SH-SY5Y (cell line): ENCODE measurements at regions not wholly inside any gene's neighbourhood (a gene's known extent, or its start where the extent isn't known, plus 50 kb on each side); places are given as distances from the start of the nearest gene placed in this dataset.

Experiments
- GATA2 ChIP-seq: IDR thresholded peaks from 2 replicates; pipeline ENCODE4 v1.6.1; 2011; ENCODE audit warnings: mild to moderate bottlenecking, low read depth, low read length
- GATA3 ChIP-seq: IDR thresholded peaks from 2 replicates; pipeline ENCODE4 v1.6.1; 2011; ENCODE audit warnings: low read depth, mild to moderate bottlenecking, low read length, moderate library complexity

DNA sequence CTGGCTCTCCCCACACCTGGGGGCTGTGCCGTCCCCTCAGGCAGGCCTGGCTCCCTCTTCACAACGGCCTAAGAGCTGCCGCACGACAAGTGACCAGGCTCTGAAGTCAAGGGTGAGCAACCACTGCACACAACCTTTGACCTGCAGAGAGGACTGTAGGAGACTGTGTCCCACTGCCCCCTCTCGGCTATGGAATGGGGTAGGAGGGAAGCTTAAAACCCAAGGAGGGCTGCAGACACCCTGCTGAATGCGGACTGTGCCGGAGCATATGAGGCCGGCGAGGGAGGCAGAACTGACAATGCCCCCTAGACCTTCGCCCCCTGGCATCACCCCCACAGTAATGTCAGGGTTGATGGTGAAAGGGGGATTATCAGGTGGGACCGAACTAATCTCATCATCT is 311.9 kb downstream of the CTTN start:
- TF ChIP-seq GATA2: no peak
- TF ChIP-seq GATA3: no peak
